GM23248 (cell line): ENCODE measurements at regions not wholly inside any gene's neighbourhood (a gene's known extent, or its start where the extent isn't known, plus 50 kb on each side); places are given as distances from the start of the nearest gene placed in this dataset.
"Not testable (repeated sequence)": the region's sequence is repeated elsewhere in the genome, so short reads cannot be mapped to it uniquely, and the experiment has no call there.

Source experiments
- DNase-seq: peaks from one replicate; pipeline ENCODE4 v3.0.0-alpha.2; 2015
- H2AFZ ChIP-seq: fragments of 200-600 bp; sonication (generic); 2 replicates; pipeline ENCODE4 v1.6.1; 2016; ENCODE audit warnings: antibody characterized with exemption
- H3F3A ChIP-seq: fragments of 200-600 bp; sonication (generic); 2 replicates; pipeline ENCODE4 v1.6.1; 2016; ENCODE audit warnings: mild to moderate bottlenecking, antibody characterized with exemption, mixed run types; ENCODE audit not compliant: insufficient read depth
- H3K27ac ChIP-seq: fragments of 200-600 bp; sonication (generic); 2 replicates; pipeline ENCODE4 v1.5.1; 2016; ENCODE audit warnings: mild to moderate bottlenecking
- H3K27me3 ChIP-seq: fragments of 200-600 bp; sonication (generic); replicated peaks from 2 replicates; pipeline ENCODE4 v1.6.1; 2016; ENCODE audit warnings: mild to moderate bottlenecking; ENCODE audit not compliant: insufficient read depth
- H3K36me3 ChIP-seq: fragments of 200-600 bp; sonication (generic); 2 replicates; pipeline ENCODE4 v1.6.1; 2016; ENCODE audit warnings: low read depth, mild to moderate bottlenecking
- H3K4me1 ChIP-seq: fragments of 200-600 bp; sonication (generic); 2 replicates; pipeline ENCODE4 v1.6.1; 2016; ENCODE audit warnings: mild to moderate bottlenecking; ENCODE audit not compliant: insufficient read depth
- H3K4me2 ChIP-seq: fragments of 200-600 bp; sonication (generic); one replicate; pipeline ENCODE4 v1.6.1; 2016; ENCODE audit warnings: mild to moderate bottlenecking; ENCODE audit not compliant: unreplicated experiment
- H3K4me3 ChIP-seq: fragments of 200-600 bp; sonication (generic); 2 replicates; pipeline ENCODE4 v1.5.1; 2016; ENCODE audit warnings: mild to moderate bottlenecking
- H3K79me2 ChIP-seq: fragments of 200-600 bp; sonication (generic); 2 replicates; pipeline ENCODE4 v1.6.1; 2016; ENCODE audit warnings: mild to moderate bottlenecking; ENCODE audit not compliant: insufficient read depth
- H3K9ac ChIP-seq: fragments of 200-600 bp; sonication (generic); 2 replicates; pipeline ENCODE4 v1.6.1; 2016; ENCODE audit warnings: mild to moderate bottlenecking
- H3K9me2 ChIP-seq: fragments of 200-600 bp; sonication (generic); 2 replicates; pipeline ENCODE4 v1.6.1; 2016; ENCODE audit warnings: mixed run types, mild to moderate bottlenecking, moderate library complexity; ENCODE audit not compliant: insufficient read depth
- H3K9me3 ChIP-seq: fragments of 200-600 bp; sonication (generic); one replicate; pipeline ENCODE4 v1.6.1; 2017; ENCODE audit warnings: low read depth
- H4K20me1 ChIP-seq: fragments of 200-600 bp; sonication (generic); 2 replicates; pipeline ENCODE4 v1.6.0; 2016; ENCODE audit not compliant: insufficient read depth
- EZH2 ChIP-seq: fragments of 200-600 bp; sonication (generic); IDR thresholded peaks from 2 replicates; pipeline ENCODE4 v1.6.1; 2018; ENCODE audit warnings: antibody characterized with exemption, mild to moderate bottlenecking; ENCODE audit not compliant: insufficient read depth, poor library complexity, severe bottlenecking
- EZH2phosphoT487 ChIP-seq: fragments of 200-600 bp; sonication (generic); IDR thresholded peaks from 2 replicates; pipeline ENCODE4 v1.6.1; 2018; ENCODE audit warnings: antibody characterized with exemption, moderate library complexity, mild to moderate bottlenecking, low read depth; ENCODE audit not compliant: insufficient read depth
- WGBS, 2 experiments: methylation state at CpG; one replicate each; pipeline ENCODE4 v1.1.6; 2015 to 2017; ENCODE audit warnings: low lambda C conversion rate in 2 of 2, low coverage in 1 of 2; ENCODE audit errors: missing lambda C conversion rate in 2 of 2; 5-methylcytosine and 5-hydroxymethylcytosine counted together
- in situ Hi-C: fragments of 300-500 bp; cut with MboI; formaldehyde crosslinking; loops from 2 replicates; pipeline ENCODE4 v1.15.0; 2020

DNA sequence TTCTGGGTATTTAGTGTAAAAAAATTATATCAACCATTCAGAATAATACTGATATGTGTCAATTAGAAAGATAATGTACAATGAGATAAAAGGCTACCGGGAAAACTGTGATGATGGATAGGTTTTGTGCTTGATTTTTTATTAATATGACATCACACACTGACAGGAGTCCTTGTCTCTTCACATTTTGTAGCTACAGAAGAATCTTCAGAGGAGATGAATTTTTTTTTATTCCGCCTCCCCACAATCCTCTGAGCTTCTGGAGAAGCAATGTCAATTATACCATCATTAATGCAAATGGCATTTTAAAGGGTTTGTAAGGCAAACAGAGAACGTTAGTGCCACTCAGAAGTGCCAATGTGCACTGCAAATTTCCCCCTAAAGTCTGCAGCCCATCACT, 131.7 kb upstream of the CCNG1 start:
- H3K36me3 ChIP-seq = no peaks in the 10 kb centered on the region
- H3K27ac ChIP-seq = no peak overlapping the region
- in situ Hi-C loops = no loop called here
- H3K4me2 ChIP-seq = no peak overlapping the region
- H3F3A ChIP-seq = no peaks in the 10 kb centered on the region
- no peaks in the 10 kb centered on the region for H3K9me2 ChIP-seq
- no peak for TF ChIP-seq EZH2
- no peak for TF ChIP-seq EZH2phosphoT487
- H3K9ac ChIP-seq = no peak overlapping the region
- 10% methylated on average over 3 of the region's 3 CpGs for WGBS, 2 experiments
- H3K4me3 ChIP-seq = no peak overlapping the region
- H4K20me1 ChIP-seq = no peaks in the 10 kb centered on the region
- DNase-seq = no peak
- no peaks in the 10 kb centered on the region for H3K9me3 ChIP-seq
- no peaks in the 10 kb centered on the region for H3K79me2 ChIP-seq
- no peaks in the 10 kb centered on the region for H3K4me1 ChIP-seq
- no peaks in the 10 kb centered on the region for H3K27me3 ChIP-seq
- H2AFZ ChIP-seq = no peak overlapping the region

DNA sequence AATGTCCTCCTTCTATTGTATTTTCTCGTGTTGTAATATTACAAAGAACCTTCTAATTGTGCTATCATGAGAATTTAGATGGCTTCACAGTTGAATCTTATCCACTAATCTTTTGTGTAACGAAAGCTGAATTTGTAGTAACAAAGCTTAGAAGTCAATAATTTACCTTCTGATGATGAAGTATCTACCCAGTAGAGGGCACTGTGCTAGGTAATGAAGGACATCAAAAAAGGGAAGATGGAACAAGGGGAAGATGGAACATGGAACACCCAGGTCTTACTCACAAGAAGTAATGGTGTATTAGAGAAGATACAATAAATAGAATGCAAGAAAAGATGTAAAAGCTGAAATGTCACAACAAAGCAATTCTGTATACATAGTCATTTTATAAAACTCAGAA, 131.0 kb upstream of the CCNG1 start:
- TF ChIP-seq EZH2phosphoT487 (no peak), EZH2 (no peak)
- Histone ChIP-seq H3K4me1 (no peaks in the 10 kb centered on the region), H3K36me3 (no peaks in the 10 kb centered on the region), H3K9me3 (no peaks in the 10 kb centered on the region), H3K27ac (no peak overlapping the region), H3K9me2 (no peaks in the 10 kb centered on the region), H3K27me3 (no peaks in the 10 kb centered on the region), H4K20me1 (no peaks in the 10 kb centered on the region), H2AFZ (no peak overlapping the region), H3K9ac (no peak overlapping the region), H3K79me2 (no peaks in the 10 kb centered on the region), H3K4me2 (no peak overlapping the region), H3K4me3 (no peak overlapping the region), H3F3A (no peaks in the 10 kb centered on the region)
- peak; percentile 35 for DNase-seq
- in situ Hi-C loops = no loop called here
- 21 to 26% methylated on average over 2 of the region's 2 CpGs for WGBS, 2 experiments

DNA sequence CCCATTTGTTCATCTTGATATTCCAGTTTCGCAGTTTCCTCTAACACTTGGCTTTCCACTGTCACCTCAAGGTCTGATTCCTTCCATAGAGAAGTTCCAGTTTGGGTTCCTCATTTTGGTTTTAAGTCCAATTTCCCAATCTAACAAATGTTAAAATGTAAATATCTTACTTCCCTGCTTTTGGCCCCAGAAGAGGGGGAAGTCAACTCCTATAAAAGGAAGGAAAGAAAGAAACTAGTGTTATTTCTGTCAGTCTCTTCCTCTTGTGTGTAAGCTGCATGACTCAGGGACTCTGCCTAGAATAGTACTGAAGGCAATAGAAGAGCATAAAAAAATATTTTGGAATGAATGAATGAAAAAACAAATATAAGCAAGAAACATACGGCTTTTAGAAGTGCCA, 127.5 kb upstream of the CCNG1 start:
- Histone ChIP-seq H3K36me3 (no peaks in the 10 kb centered on the region), H3F3A (no peaks in the 10 kb centered on the region), H3K4me3 (no peak overlapping the region), H3K27ac (no peak overlapping the region), H2AFZ (no peak overlapping the region), H3K9ac (no peak overlapping the region), H3K9me2 (no peaks in the 10 kb centered on the region), H3K4me1 (no peaks in the 10 kb centered on the region), H3K79me2 (no peaks in the 10 kb centered on the region), H3K9me3 (no peaks in the 10 kb centered on the region), H3K27me3 (no peaks in the 10 kb centered on the region), H3K4me2 (no peak overlapping the region), H4K20me1 (no peaks in the 10 kb centered on the region)
- WGBS, 2 experiments = 24 to 25% methylated on average over 2 of the region's 2 CpGs
- TF ChIP-seq EZH2 (no peak), EZH2phosphoT487 (no peak)
- no peak for DNase-seq
- in situ Hi-C loops = no loop called here

DNA sequence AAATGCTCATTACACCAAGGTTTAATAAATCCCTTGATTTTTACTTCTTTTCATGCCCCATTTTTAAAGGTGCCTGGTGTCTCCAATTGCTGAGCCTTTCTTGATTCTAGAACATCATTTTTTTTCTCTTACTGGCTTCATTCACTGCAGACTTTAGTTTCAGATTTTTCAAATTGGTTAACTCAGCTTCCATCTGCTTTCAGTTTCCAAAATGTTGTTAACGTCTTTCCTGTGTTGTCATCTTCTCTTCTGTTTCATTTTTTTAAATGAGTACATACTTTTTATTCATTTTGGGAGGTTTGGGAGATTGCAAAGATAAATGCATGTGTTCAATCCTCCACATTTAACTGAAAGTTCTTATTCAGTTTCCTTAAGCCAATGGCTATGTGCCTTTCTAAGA, 126.4 kb upstream of the CCNG1 start:
- H3K36me3 ChIP-seq = no peaks in the 10 kb centered on the region
- no peaks in the 10 kb centered on the region for H3K9me2 ChIP-seq
- TF ChIP-seq EZH2 = no peak
- H2AFZ ChIP-seq = no peak overlapping the region
- no peak overlapping the region for H3K9ac ChIP-seq
- no peaks in the 10 kb centered on the region for H3K79me2 ChIP-seq
- H3K4me3 ChIP-seq = no peak overlapping the region
- no peaks in the 10 kb centered on the region for H3K9me3 ChIP-seq
- H3K4me2 ChIP-seq = no peak overlapping the region
- H3K27me3 ChIP-seq = no peaks in the 10 kb centered on the region
- in situ Hi-C loops = no loop called here
- no peak for DNase-seq
- H4K20me1 ChIP-seq = no peaks in the 10 kb centered on the region
- WGBS, 2 experiments = 0 to 4% methylated on average over 1 of the region's 1 CpG
- H3F3A ChIP-seq = no peaks in the 10 kb centered on the region
- H3K4me1 ChIP-seq = no peaks in the 10 kb centered on the region
- H3K27ac ChIP-seq = no peak overlapping the region

DNA sequence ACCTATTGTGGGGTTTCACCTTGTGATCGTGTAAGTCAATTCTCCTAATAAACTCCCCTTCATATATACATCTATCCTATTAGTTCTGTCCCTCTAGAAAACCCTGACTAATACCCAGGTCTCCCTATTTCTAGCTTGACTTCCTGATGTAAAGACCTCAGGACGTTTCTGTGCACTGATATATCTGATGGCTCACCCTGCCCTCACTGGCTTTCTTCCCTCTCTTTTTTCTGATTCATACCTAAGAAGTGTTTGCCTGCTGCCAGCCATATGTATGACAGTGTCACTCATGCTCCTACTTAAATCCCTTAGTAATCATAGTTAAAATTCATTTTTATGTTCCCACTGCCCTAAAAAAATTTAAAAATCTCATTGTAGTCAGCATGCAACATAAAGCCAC, 124.8 kb upstream of the CCNG1 start:
- Histone ChIP-seq H3K27me3 (no peaks in the 10 kb centered on the region), H3K4me3 (no peak overlapping the region), H3K36me3 (no peaks in the 10 kb centered on the region), H3K4me1 (no peaks in the 10 kb centered on the region), H2AFZ (no peak overlapping the region), H3K4me2 (no peak overlapping the region), H3K79me2 (no peaks in the 10 kb centered on the region), H3F3A (no peaks in the 10 kb centered on the region), H4K20me1 (no peaks in the 10 kb centered on the region), H3K9me2 (no peaks in the 10 kb centered on the region), H3K9ac (no peak overlapping the region), H3K27ac (no peak overlapping the region), H3K9me3 (no peaks in the 10 kb centered on the region)
- TF ChIP-seq EZH2 (no peak), EZH2phosphoT487 (no peak)
- 0 to 5% methylated on average over 2 of the region's 2 CpGs for WGBS, 2 experiments
- no peak for DNase-seq
- in situ Hi-C loops = no loop called here

DNA sequence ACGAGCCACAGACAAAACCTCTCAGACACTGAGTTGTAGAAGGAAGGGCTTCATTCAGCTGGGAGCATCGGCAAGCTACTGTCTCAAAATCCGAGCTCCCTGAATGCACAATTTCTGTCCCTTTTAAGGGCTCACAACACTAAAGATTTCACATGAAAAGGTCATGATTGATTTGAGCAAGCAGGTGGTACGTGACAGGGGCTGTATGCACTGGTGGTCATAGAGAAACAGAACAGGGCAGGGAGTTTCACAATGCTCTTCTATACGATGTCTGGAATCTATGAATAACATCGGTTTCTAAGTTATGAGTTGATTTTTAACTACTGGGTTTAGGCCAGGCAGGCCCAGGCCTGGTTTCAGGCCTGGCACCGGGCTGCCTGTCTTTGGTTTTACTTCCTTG, 124.3 kb upstream of the CCNG1 start:
- H3K4me1 ChIP-seq, H3K79me2 ChIP-seq, H3K9ac ChIP-seq, DNase-seq, H3K9me3 ChIP-seq, H3K4me3 ChIP-seq, H4K20me1 ChIP-seq, H2AFZ ChIP-seq, H3K9me2 ChIP-seq, in situ Hi-C loops, H3K4me2 ChIP-seq, H3F3A ChIP-seq, H3K27ac ChIP-seq, H3K36me3 ChIP-seq, H3K27me3 ChIP-seq: not testable (repeated sequence)
- 15 to 19% methylated on average over 7 of the region's 7 CpGs for WGBS, 2 experiments

DNA sequence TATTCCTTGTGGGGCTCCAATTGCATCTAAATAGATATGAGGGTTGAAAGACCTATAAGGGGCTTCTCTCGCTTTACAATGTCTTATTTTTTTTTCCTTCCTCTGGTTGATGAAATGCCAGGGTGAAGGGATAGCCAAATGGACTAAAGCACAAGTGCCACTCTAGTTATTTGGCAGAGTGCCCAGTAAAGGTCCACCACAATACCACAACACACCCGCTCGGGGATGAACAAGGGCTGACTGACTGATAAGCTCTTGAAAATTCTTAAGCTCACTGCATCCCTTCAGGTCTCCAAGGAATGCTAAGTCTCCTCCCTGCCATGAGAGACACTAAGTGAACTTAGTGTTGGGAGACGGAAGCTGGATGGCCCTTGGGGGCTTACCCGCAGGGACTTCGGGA, 121.0 kb upstream of the CCNG1 start:
- DNase-seq, H3K36me3 ChIP-seq, H3K27ac ChIP-seq, H3F3A ChIP-seq, H3K9ac ChIP-seq, H3K79me2 ChIP-seq, in situ Hi-C loops, H3K4me1 ChIP-seq, H3K9me3 ChIP-seq, H4K20me1 ChIP-seq, H3K4me2 ChIP-seq, H3K9me2 ChIP-seq, H3K27me3 ChIP-seq, H2AFZ ChIP-seq, H3K4me3 ChIP-seq: not testable (repeated sequence)
- WGBS, 2 experiments = 36 to 47% methylated on average over 6 of the region's 6 CpGs
